HG03378 (cell line): ENCODE measurements at regions not wholly inside any gene's neighbourhood (a gene's known extent, or its start where the extent isn't known, plus 50 kb on each side); places are given as distances from the start of the nearest gene placed in this dataset.
A peak's percentile ranks its signal among the peaks of the same experiment; 100 is the strongest.

ENCODE experiments used
- ATAC-seq: cut with Tn5 transposase; IDR thresholded peaks from one replicate; pipeline ENCODE4 v1.9.1; 2021; ENCODE audit warnings: mild to moderate bottlenecking, moderate library complexity; ENCODE audit not compliant: unreplicated experiment

DNA sequence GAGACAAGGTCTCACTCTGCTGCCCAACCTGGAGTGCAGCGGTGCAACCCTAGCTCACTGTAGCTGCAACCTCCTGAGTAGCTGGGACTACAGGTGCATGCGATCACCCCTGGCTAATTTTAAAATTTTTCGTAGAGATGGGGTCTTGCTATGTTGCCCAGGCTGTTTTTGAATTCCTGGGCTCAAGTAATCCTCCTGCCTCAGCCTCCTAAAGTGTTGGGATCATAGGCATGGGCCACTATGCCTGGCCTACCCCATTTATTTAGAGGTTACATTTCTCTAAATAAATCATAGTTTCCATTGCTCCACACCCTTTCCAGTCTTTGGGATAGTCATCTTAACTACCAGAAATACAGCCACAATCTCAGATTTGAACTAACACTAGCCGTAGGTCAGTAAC lies 134.7 kb upstream of the CITED2 start:
- ATAC-seq: no peak

DNA sequence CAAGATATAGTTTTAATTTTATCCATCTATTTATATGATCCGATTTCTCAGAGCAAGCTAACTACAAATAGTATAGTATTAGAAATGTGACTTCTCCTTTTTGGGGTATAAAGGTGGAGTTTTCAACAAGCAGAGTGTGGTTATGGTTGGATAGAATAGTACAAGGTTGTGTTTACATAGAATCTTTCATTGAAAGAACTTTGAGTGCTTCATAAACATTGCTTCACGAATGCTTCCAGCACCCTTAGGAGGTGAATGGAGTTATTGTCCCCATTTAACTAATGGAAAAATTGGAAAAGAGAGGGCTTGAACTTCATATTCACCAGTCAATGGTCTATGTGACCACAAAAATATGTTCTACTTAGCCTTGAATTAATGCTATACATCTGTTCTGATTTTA lies 134.1 kb upstream of the CITED2 start:
- ATAC-seq: no peak

DNA sequence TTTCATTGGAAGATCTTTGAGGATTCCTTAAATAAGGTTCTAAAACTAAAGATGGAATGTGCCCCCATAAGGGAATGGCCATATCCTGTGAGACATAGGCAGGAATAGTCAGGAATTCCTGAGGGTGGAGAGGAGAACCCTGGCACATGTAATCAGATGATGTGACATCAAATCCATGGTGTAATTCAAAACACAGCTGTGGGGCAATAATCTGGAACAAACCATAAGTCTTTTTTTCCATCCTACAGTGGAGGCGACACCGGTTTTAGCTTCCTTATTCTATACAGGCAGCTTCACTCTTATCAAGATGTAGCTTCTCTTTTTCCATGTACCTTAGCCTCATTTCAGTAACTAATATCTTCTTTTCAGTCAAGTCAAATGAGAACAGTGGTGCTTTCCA lies 133.6 kb upstream of the CITED2 start:
- ATAC-seq: no peak

DNA sequence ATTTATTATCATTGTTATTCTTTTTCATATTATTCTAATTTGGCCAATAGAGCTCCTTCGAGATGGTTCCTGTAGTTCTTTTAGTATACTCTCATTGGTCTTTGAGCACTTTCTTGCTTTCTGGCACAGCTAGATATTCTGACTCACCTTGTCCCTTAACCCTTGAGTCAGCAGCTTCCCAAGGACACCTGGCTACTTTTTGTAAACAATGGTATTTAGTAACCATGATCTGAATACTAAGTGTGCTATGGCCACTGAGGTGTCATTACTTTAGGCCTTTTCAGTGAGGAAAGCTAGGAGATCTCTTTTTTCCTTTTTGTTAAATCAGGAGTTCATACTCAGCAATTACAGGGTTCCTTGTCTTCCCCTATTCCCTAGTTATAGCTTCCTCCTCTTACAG lies 126.5 kb upstream of the CITED2 start:
- no peak for ATAC-seq

DNA sequence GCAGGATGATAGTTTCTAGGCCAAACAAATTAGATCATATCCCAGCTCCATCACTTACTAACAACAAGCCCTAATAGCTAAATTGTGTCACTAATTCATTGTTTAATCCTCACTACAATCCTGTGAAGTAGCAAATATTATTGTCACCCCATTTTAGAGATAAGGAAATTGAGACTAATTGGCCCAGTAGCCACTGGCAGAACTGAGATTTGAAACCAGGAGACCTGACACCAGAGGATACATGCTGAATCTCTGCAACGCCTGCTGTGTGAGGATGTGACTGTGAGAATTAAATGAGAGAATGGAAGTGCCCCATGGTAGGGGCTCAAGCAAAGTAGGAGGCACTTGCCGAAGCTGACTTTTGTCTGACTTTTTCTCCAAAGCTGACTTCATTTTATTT lies 124.3 kb upstream of the CITED2 start:
- ATAC-seq: no peak

DNA sequence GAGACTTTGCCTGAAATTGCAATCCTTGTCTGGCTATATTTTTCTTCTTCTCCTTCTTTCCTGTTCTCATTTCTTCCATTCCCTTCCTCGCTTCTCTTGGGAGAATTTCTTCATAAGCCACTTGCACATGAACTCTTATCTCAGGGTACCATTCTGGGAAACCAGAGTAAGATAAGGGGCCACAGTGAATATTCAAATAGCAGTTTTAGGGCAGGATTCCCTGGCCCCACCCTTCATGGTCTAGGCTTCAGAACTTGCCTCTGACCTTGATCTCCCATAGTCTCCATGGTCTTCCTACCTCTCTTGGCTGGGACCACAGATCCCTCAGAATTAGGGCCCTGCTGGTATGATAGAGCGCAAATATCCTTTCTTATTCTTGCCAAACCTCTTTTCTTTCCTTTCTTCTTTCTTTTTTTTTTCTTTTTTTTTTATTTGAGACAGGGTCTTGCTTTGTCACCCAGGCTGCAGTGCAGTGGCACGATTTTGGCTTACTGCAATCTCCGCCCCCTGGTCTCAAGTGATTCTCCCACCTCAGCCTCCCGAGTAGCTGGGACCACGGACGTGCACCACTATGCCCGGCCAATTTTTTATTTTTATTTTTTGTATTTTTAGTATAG lies 123.0 kb upstream of the CITED2 start:
- no peak for ATAC-seq

DNA sequence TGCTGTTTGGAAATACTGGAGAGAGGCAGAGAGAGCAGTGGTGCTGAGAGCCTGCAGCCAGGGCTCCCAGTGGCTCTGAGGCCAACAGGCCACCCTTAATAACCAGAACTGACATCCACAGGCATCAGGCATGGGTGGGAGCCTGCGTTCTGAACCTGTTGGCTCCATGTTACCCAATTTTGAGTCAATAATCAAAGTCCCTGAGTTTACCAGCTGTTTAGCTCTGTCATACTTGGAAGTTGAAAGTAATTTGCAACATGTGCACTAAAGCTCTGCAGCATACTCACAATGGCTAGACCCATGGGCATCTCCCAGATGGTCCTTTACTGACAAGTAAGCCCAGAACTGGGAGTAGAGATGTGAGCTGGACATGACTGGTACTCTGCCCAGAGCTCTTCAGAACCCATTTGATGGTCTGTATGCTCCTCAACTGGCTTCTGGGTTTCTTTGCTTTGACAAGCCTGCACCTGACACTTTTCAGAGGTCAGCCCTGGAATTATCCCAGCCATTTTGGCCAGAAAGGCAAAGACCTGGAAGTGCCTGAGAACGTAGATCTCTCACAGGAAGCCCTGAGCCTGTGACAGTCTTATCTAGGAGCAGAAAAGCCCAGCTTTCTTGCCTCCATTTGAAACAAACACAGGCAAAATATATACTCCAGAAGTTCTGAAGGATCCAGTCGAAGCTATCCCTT lies 122.4 kb upstream of the CITED2 start:
- no peak for ATAC-seq

DNA sequence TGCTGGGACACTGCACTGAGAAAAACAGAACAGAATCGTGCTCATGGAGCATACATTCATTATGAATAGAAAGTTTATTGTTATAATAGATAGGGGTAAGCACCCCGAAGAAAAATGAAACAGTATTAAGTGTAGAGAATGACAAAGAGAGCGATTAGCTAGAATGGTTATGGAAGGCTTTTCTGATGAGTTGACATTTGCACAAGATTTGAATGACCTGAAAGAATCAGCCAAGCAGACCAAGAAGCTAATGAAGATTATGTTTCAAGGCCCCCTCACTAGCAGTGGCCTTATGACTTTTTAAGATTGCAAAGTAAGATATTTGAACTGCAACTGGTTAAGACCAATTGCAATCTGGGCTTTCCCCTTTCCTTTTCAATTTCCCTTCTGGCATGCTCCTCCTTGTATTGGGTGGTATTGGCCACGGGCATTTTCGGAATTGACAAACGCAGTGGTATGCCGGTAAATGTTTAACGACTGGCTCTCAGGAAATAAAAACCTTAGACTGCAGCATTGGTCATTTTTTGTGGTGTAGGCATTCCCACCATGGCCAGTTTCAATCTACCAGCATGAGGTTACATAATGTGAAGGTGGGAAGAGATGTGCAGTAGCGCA lies 120.0 kb upstream of the CITED2 start:
- no peak for ATAC-seq

DNA sequence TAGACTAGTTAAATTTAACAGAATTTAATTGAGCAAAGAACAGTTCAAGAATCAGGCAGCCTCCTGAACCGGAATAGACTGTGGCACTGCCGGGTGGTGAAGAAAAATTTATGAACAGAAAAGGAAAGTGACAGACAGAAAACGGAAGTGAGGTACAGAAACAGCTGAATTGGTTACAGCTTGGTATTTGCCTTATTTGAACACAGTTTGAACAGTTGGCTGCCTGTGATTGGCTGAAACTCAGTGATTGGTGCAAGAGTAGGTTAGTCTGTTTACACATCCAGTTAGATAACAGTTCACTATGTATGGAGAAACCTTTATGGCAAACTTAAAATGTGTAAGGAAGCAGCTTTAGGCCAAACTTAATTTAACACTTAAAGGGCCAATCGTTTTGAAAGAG lies 116.0 kb upstream of the CITED2 start:
- peak; percentile 90 for ATAC-seq

DNA sequence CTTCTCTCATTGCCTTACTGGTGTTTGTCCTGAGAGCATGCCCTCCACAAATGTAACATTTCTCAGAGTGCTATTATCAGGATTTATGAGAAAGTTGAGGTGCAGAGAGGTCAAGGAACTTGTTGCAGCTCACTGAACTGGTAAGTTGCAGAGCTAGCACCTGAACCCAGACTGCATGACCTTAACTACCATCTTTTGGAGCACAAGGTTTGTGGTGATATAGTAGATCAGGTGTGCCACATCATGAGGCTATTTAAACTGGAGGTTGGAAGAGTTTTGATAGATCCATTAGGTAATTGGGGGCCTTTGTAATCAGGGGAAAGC lies 112.0 kb upstream of the CITED2 start:
- no peak for ATAC-seq

DNA sequence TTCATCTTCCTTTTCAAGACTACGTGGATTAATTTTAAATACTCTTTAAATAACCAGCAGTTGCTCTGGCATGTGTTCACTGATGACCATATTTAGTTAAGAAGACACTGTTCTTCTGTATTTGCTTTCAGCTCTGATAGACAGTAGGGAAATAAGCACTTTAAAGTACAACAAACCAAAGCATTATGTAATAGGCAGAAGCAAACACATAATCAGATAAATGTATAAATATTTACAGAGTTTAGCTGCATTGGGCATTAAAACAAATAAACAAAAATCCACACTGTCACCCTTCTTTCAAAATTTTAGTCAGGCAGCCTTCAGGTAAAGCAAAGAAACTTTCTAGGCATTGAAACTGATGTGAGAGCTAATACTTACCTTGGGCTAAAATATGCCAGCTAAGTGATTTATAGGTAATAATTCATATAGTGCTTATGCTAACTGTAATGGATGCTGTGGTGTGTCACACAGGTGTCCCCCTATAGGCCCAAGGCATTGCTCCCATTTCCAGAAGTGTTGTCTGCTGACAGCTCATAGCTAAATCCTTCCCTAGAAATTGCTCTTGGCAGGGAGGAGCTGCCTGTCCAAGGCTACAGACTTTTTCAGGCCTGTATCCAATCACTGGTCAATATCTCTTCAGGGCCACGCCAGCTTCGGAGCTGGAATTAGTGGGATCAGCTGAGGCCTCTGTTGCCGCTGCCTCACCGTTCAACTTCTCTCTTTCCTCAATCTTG lies 111.5 kb upstream of the CITED2 start:
- no peak for ATAC-seq

DNA sequence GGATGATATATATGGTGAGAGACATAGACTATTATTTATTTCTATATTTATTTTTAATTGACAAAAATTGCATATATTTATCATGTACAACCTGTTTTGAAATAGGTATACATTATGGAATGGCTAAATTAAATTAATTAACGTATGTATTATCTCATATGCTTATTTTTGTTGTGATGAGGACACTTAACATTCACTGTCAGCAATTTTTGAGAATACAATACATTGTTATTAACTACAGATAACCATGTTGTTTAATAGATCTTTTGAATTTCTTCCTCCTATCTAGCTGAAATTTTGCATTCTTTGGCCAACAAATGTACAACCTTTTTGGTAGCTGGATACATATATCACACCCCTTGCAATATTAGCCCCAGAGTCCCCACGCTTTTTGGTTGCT lies 110.7 kb upstream of the CITED2 start:
- no peak for ATAC-seq

DNA sequence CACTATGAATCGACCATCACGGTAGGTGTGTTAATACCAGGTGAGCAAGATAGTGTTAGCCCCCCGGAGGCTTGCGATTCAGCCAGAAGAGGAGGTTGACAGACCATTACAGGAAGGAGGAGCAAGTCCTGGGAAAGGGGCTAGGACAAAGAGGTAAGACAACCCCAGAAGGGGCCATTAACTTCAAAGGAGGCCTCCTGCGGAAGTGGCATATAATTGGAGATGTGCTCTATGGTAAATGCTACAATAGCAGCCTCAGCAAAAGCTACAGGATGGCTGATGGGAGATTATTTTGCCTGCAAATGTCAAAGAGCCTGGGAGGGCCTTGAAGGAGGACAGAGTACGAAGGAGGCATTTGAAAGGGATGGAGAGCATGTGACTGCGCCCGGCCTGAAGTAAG lies 108.6 kb upstream of the CITED2 start:
- ATAC-seq: no peak

DNA sequence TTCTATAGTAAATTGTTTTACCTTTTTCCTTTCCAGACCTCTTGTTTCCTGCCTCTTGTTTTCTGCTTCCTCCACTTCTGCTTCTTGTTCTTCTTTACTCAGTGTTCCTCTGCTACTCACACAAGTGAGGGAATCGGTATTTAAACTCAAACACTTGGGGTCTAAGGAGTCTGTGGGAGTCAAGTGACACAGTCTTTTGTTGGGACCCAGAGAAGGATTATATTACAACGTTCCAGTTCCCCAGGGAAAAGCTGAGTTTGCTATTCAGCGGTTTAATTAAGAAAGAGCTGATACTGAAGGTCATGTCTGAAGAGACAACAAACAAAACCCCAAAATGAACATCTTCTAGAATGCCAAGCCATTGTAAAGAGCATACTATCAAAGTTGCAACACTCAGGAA lies 107.8 kb upstream of the CITED2 start:
- ATAC-seq: no peak

DNA sequence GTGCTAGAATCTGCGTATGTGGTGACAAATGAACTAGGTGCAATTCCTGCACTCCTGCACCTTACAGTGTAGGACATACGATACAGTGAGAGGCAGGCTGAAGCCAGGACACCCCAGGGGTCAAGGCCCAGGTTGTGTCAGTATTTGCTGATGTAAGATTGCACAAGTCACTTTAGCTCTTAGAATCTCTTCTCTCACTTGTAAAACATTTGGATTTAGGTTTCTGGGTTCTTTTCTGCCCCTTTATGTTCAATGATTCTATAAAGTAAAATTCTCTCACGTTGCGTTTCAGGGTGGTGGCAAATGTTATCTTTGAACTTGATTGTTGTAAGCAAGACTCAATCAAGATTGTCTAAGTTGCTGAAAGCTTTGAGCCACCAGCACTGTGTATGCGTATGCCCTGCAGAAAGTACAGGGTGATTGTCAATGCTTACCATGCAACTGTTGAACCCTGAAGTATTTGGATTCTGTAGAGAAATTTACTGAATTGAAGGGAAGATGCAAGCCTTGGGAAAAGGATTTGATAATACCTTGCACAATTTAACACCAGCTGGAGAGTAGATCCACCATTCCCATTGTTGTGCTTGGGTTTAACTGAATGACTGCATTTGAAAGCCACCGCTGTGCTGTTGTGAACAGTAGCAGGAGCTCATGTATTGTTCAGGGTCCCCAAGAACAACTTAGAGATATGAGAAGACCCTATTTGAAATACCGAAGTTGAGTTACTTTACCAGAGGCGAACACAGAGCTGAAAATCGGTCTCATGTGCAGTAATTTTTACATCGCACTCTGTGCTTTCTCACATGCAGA lies 106.1 kb upstream of the CITED2 start:
- no peak for ATAC-seq

DNA sequence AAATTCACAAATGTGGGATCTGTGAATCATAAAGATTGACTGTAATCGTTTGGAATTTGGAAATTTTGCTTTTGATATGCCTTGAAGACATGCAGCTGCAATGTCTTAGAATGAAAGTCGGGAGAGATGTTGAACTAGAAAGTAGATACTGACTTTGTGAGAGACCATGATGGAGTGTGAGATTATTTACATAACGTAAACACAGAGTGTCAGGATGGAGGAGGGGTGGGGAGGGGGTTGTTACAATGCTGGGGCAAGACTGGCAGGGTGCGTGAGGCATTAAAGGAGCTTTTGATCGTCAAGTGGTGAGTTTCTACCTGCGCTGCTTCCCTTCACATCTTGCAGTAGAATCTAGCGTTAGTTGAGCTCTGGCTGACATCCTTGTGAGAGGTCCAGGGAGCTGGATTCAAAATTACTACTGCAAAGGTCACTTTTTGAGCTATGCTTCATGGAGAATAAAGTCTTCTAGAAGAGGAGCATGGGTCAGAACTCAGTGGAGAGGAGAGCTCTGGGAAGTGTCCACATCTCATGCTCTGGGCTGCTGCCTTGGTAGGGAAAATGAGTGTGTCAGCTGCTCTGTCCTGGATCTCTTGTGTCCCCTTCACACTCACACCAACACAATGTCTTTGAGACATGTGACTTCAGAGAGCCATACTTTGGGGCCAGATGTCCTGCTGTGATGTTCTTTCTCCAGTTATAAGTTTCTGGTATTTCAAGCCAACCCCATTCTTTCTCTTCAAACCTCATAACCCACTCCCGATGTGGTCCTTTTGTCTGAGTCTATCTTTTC lies 105.2 kb upstream of the CITED2 start:
- ATAC-seq: no peak

DNA sequence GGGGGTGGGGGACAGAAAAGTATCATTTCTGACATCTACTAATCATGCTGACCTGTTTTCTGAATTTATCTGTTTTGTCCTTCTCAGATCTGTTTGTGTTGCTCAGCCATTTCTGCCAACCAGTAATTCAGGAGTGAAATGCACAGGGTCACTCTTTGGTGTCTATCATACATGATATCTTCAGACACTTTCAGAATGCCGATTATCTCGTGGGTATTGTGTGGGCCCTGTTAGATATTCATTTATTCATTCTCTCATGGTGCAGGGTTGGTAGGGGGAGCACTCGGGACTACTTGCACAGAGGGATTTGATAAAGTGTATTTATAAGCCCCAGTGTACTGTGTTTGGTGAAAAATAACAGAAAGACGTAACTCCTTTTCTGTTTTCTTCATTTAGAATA lies 101.2 kb upstream of the CITED2 start:
- no peak for ATAC-seq

DNA sequence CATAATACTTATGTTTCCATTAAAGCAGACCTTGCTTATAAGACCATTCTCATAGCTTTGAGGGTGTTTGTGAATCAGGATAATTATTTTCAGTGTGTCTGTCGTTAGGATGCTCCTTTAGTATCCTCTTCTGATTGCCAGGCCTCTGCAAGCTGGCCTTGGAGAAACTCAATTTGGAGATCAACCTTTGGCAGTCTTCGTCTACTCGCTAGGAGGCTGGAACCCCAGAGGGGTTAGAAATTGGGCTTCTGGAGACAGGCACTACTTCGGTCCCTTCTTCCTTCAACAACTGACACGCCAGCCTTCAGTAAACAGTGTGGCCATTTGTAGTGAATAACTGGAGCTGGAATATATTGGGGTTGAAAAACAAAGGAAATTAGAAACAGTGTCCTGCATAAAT lies 100.8 kb upstream of the CITED2 start:
- no peak for ATAC-seq

DNA sequence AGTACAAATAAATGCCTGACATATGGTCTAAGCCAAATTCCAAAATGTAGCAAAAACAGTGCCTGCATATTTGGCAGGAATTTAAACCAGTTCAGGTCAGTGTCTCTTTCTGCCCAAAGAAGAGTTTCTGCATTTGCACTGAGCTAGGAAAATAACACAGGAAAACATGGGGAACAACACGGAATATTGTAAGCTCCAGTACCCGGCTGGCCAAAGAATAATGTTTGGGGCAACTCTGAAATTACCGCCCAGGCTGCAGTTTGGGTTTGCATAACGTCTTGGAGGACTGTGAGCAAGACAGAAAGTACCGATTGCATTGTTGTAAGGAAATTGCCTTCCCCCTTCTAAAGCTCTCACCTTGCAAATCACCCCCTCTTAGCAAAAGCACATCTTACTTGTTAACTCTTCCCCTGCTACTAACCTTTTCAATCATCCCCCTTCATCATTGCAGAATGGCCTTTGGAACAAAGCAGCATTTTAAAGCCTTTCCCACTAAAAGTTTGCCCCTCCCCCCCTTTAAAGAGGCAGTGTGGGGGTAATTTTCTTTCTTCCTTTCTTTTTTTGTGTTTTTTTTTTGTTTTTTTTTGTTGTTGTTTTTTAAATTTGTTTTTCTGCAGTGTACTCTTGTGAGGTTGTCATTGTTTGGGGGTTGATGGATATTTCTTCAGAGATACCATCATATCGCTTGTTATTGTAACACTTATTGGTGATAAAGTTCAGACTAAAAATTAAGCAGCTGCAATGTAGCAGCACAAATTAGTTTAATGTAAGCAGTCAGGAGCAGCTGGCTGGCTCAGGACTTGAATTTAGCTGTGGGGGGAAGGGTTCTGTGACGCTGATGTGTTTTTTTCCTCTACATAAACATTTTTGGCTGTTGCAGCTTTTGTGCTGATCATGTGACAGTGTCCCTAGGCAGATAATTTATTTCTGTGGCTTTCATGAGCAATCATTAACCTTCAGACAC lies 100.0 kb upstream of the CITED2 start:
- peak; percentile 69 for ATAC-seq
